HCT116 (cell line): ENCODE measurements at regions not wholly inside any gene's neighbourhood (a gene's known extent, or its start where the extent isn't known, plus 50 kb on each side); places are given as distances from the start of the nearest gene placed in this dataset.

Experiments
- ATAC-seq: fragments of 200-7000 bp; cut with Tn5 transposase; 2 replicates; pipeline ENCODE4 v1.9.1; 2020; ENCODE audit warnings: mild to moderate bottlenecking, moderate library complexity
- BruUV-seq: library from RNA; stranded (reverse); fragments of 400-500 nt; replicated peaks from 2 replicates; lab custom pipeline; 2021; lab: Mats Ljungman, UMichigan
- CTCF ChIA-PET: fragments of 300-600 bp; sonication (Branson Sonifier 250); formaldehyde crosslinking; loops from one replicate; lab custom pipeline; 2021; ENCODE audit warnings: antibody characterized with exemption; lab: Charles Lee
- POLR2A ChIA-PET: fragments of 300-600, 350-600 bp; sonication (Branson Sonifier 250); formaldehyde crosslinking; loops from one replicate; lab custom pipeline; 2021; ENCODE audit warnings: antibody characterized with exemption; lab: Charles Lee
- RAD21 ChIA-PET, 2 experiments: fragments of 300-600 bp; sonication (Branson Sonifier 250); formaldehyde crosslinking; loops; one replicate each; lab custom pipeline; 2023; ENCODE audit warnings: low total read pairs in 2 of 2; ENCODE audit not compliant: uncharacterized antibody in 2 of 2, unreplicated experiment in 2 of 2, low non-redundant PET in 1 of 2; lab: Charles Lee
- DNase-seq: peaks from one replicate; pipeline ENCODE4 v3.0.0-alpha.2; 2010; ENCODE audit warnings: low read depth, low spot score
- H2AFZ ChIP-seq: fragments of 200-600 bp; shearing (Covaris generic), sonication (generic); 2 replicates; pipeline ENCODE4 v1.6.1; 2017; ENCODE audit warnings: low read depth, mixed run types, mixed read lengths, antibody characterized with exemption, low read length; ENCODE audit not compliant: poor library complexity, severe bottlenecking
- H3K27ac ChIP-seq: 2 replicates; pipeline ENCODE4 v1.5.1; 2012; ENCODE audit warnings: low read depth, low read length
- H3K27me3 ChIP-seq: fragments of 200-600 bp; sonication (generic); 2 replicates; pipeline ENCODE4 v1.6.1; 2016; ENCODE audit warnings: mixed run types, low read length, mixed read lengths; ENCODE audit not compliant: insufficient read depth
- H3K36me3 ChIP-seq, 2 experiments: fragments of 200-500 bp in 1 of 2; fragments of 200-600 bp in 1 of 2; sonication (Bioruptor generic) in 1 of 2; sonication (generic) in 1 of 2; 2 replicates each; pipeline versions ENCODE4 v1.5.1 to v1.6.1; 2014 to 2016; ENCODE audit warnings: low read length in 2 of 2, inconsistent platforms in 1 of 2, mixed read lengths in 1 of 2, mixed run types in 1 of 2; ENCODE audit not compliant: insufficient read depth in 2 of 2, control insufficient read depth in 1 of 2
- H3K4me1 ChIP-seq, 2 experiments: fragments of 200-600 bp in 1 of 2; sonication (generic) in 1 of 2; 2 replicates each; pipeline versions ENCODE4 v1.5.1 to v1.6.1; 2012 to 2017; ENCODE audit warnings: low read length in 2 of 2, inconsistent platforms in 1 of 2, mild to moderate bottlenecking in 1 of 2, mixed read lengths in 1 of 2, mixed run types in 1 of 2, moderate library complexity in 1 of 2; ENCODE audit not compliant: insufficient read depth in 2 of 2, control insufficient read depth in 1 of 2
- H3K4me2 ChIP-seq: fragments of 200-600 bp; sonication (generic); 2 replicates; pipeline ENCODE4 v1.6.1; 2017; ENCODE audit warnings: mixed run types, low read length, mixed read lengths
- H3K4me3 ChIP-seq, 2 experiments: fragments of 200-600 bp in 1 of 2; sonication (generic) in 1 of 2; replicated peaks in 1 of 2; 2 replicates each; pipeline ENCODE4 v1.5.1; 2011 to 2016; ENCODE audit warnings: low read length in 2 of 2, control low read depth in 1 of 2, low read depth in 1 of 2, mild to moderate bottlenecking in 1 of 2, mixed read lengths in 1 of 2, mixed run types in 1 of 2
- H3K79me2 ChIP-seq: fragments of 200-600 bp; sonication (generic); 2 replicates; pipeline ENCODE4 v1.6.1; 2017; ENCODE audit warnings: mild to moderate bottlenecking, mixed run types, low read length, moderate library complexity, mixed read lengths; ENCODE audit not compliant: insufficient read depth
- H3K9ac ChIP-seq: fragments of 200-600 bp; sonication (generic); 2 replicates; pipeline ENCODE4 v1.6.1; 2016; ENCODE audit warnings: low read length, mixed read lengths
- H3K9me2 ChIP-seq: fragments of 200-600 bp; sonication (generic), shearing (Covaris generic); 2 replicates; pipeline ENCODE4 v1.6.1; 2017; ENCODE audit warnings: mixed run types, mild to moderate bottlenecking, moderate library complexity; ENCODE audit not compliant: insufficient read depth
- H3K9me3 ChIP-seq, 2 experiments: fragments of 200-500 bp in 1 of 2; fragments of 200-600 bp in 1 of 2; sonication (Bioruptor generic) in 1 of 2; sonication (generic) in 1 of 2; 2 replicates each; pipeline ENCODE4 v1.6.1; 2014 to 2017; ENCODE audit warnings: low read length in 2 of 2, mixed read lengths in 2 of 2, inconsistent platforms in 1 of 2, low read depth in 1 of 2, mild to moderate bottlenecking in 1 of 2, mixed run types in 1 of 2, moderate library complexity in 1 of 2; ENCODE audit not compliant: control insufficient read depth in 1 of 2, insufficient read depth in 1 of 2
- H4K20me1 ChIP-seq: fragments of 200-600 bp; sonication (generic), shearing (Covaris generic); 2 replicates; pipeline ENCODE4 v1.6.1; 2017; ENCODE audit warnings: mixed run types, mild to moderate bottlenecking, moderate library complexity; ENCODE audit not compliant: insufficient read depth
- ATF3 ChIP-seq: IDR thresholded peaks from 2 replicates; pipeline ENCODE4 v1.6.1; 2012
- EZH2 ChIP-seq: fragments of 200-600 bp; sonication (generic); IDR thresholded peaks from 2 replicates; pipeline ENCODE4 v1.6.1; 2017; ENCODE audit warnings: antibody characterized with exemption, mixed run types
- EZH2phosphoT487 ChIP-seq: fragments of 200-600 bp; IDR thresholded peaks from 2 replicates; pipeline ENCODE4 v1.6.1; 2018; ENCODE audit warnings: antibody characterized with exemption, borderline replicate concordance
- FOSL1 ChIP-seq: IDR thresholded peaks from 2 replicates; pipeline ENCODE4 v1.6.1; 2012; ENCODE audit warnings: low read depth
- MAX ChIP-seq: IDR thresholded peaks from 2 replicates; pipeline ENCODE4 v1.6.1; 2012
- POLR2A ChIP-seq: IDR thresholded peaks from 2 replicates; pipeline ENCODE4 v1.7.0; 2011; ENCODE audit warnings: borderline replicate concordance; ENCODE audit not compliant: insufficient read depth, insufficient read length; ENCODE audit errors: extremely low read depth
- POLR2AphosphoS5 ChIP-seq: IDR thresholded peaks from 2 replicates; pipeline ENCODE4 v1.6.1; 2011; ENCODE audit warnings: mild to moderate bottlenecking, low read depth, low read length, moderate library complexity
- SIN3A ChIP-seq: IDR thresholded peaks from 2 replicates; pipeline ENCODE4 v1.6.1; 2012; ENCODE audit warnings: low read depth
- TCF7L2 ChIP-seq: IDR thresholded peaks from 2 replicates; pipeline ENCODE4 v1.7.0; 2011; ENCODE audit warnings: borderline replicate concordance, inconsistent platforms; ENCODE audit not compliant: insufficient read depth, insufficient read length; ENCODE audit errors: extremely low read depth
- ZBTB33 ChIP-seq: IDR thresholded peaks from 2 replicates; pipeline ENCODE4 v1.6.1; 2011; ENCODE audit warnings: mild to moderate bottlenecking, low read length, moderate library complexity; ENCODE audit not compliant: insufficient replicate concordance; ENCODE audit errors: extremely low read depth
- ZFX ChIP-seq: fragments of 450-650 bp; IDR thresholded peaks from 2 replicates; pipeline ENCODE4 v1.6.1; 2017
- ZNF274 ChIP-seq: fragments of 200-500 bp; sonication (Bioruptor generic); IDR thresholded peaks from 2 replicates; pipeline ENCODE4 v1.6.1; 2014; ENCODE audit warnings: mild to moderate bottlenecking, low read depth, low read length, inconsistent platforms
- intact Hi-C: fragments of 100-400 bp; cut with micrococcal nuclease; formaldehyde crosslinking; loops from 2 replicates; pipeline ENCODE4 v1.10.0; 2022
- TF ChIP-seq, protein P1 (sequence below): IDR thresholded peaks from 2 replicates; pipeline ENCODE4 v1.6.1; 2012; ENCODE audit warnings: low read depth

DNA sequence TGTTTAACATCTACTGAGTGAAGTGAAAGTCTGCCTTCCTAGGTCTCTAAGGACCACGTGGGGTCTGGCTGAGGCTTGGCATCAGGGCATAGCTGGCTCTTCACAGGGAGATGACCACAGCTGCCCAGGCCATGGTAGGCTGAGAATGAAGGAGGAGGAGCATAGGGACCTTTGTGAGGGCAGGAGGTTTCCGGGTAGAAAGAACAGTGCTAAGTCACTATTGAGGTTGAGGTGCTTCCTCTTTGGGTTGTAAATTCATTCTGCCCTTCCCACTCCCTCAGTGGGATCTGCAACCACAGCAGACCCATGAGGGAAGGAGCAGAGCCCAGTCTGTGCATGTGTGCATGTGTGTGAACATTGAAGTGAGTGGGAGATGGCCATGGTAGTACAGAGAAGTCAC, 909.6 kb downstream of the VRK1 start:
- Histone ChIP-seq H4K20me1 (no peaks in the 10 kb centered on the region), H3K9me2 (no peaks in the 10 kb centered on the region), H3K4me2 (no peak overlapping the region), H2AFZ (no peak overlapping the region), H3K79me2 (no peaks in the 10 kb centered on the region), H3K9ac (no peak overlapping the region), H3K27ac (no peak overlapping the region), H3K27me3 (no peaks in the 10 kb centered on the region)
- BruUV-seq: no TSS peak
- ChIA-PET CTCF (no interaction called here), POLR2A (no interaction called here), RAD21 (no interaction called here)
- intact Hi-C loops: no loop called here
- ATAC-seq: no peak
- TF ChIP-seq ATF3: no peak
- TF ChIP-seq EZH2phosphoT487: no peak
- TF ChIP-seq EZH2: no peak
- no peak for TF ChIP-seq ZFX
- TF ChIP-seq POLR2AphosphoS5: no peak
- no peak for TF ChIP-seq MAX
- TF ChIP-seq ZBTB33: no peak
- TF ChIP-seq SIN3A: no peak
- TF ChIP-seq FOSL1: no peak
- TF ChIP-seq, protein P1, sequence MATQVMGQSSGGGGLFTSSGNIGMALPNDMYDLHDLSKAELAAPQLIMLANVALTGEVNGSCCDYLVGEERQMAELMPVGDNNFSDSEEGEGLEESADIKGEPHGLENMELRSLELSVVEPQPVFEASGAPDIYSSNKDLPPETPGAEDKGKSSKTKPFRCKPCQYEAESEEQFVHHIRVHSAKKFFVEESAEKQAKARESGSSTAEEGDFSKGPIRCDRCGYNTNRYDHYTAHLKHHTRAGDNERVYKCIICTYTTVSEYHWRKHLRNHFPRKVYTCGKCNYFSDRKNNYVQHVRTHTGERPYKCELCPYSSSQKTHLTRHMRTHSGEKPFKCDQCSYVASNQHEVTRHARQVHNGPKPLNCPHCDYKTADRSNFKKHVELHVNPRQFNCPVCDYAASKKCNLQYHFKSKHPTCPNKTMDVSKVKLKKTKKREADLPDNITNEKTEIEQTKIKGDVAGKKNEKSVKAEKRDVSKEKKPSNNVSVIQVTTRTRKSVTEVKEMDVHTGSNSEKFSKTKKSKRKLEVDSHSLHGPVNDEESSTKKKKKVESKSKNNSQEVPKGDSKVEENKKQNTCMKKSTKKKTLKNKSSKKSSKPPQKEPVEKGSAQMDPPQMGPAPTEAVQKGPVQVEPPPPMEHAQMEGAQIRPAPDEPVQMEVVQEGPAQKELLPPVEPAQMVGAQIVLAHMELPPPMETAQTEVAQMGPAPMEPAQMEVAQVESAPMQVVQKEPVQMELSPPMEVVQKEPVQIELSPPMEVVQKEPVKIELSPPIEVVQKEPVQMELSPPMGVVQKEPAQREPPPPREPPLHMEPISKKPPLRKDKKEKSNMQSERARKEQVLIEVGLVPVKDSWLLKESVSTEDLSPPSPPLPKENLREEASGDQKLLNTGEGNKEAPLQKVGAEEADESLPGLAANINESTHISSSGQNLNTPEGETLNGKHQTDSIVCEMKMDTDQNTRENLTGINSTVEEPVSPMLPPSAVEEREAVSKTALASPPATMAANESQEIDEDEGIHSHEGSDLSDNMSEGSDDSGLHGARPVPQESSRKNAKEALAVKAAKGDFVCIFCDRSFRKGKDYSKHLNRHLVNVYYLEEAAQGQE: no peak
- TF ChIP-seq TCF7L2: no peak
- no peak for TF ChIP-seq ZNF274
- TF ChIP-seq POLR2A: no peak
- TF ChIP-seq, all 23 proteins: peak for 0
- no peak for DNase-seq
- Histone ChIP-seq H3K36me3 (no peaks in the 10 kb centered on the region), H3K9me3 (no peaks in the 10 kb centered on the region; a peak in 1 of 4 replicates), H3K4me1 (peaks cover 0 to 11% of the 10 kb centered on the region in 2 experiments; a peak in 1 of 4 replicates), H3K4me3 (no peak overlapping the region)
